KMS-11 (cell line): ENCODE measurements at regions not wholly inside any gene's neighbourhood (a gene's known extent, or its start where the extent isn't known, plus 50 kb on each side); places are given as distances from the start of the nearest gene placed in this dataset.

Experiments used
- H2AFZ ChIP-seq: fragments of 200-600 bp; sonication (generic); 2 replicates; pipeline ENCODE4 v1.6.1; 2016; ENCODE audit warnings: antibody characterized with exemption, mixed run types, low read depth
- H3K27ac ChIP-seq: fragments of 200-600 bp; sonication (generic); 2 replicates; pipeline ENCODE4 v1.6.1; 2016; ENCODE audit warnings: mild to moderate bottlenecking, mixed run types
- H3K27me3 ChIP-seq: fragments of 200-600 bp; sonication (generic); 2 replicates; pipeline ENCODE4 v1.6.1; 2017; ENCODE audit warnings: mild to moderate bottlenecking, low read depth, mixed run types, moderate library complexity; ENCODE audit not compliant: insufficient read depth
- H3K36me3 ChIP-seq: fragments of 200-600 bp; sonication (generic); 2 replicates; pipeline ENCODE4 v1.6.1; 2017; ENCODE audit warnings: mild to moderate bottlenecking, mixed run types; ENCODE audit not compliant: insufficient read depth
- H3K4me1 ChIP-seq: fragments of 200-600 bp; sonication (generic); 2 replicates; pipeline ENCODE4 v1.6.1; 2016; ENCODE audit warnings: mild to moderate bottlenecking, low read depth, mixed run types; ENCODE audit not compliant: poor library complexity, severe bottlenecking
- H3K4me2 ChIP-seq: fragments of 200-600 bp; sonication (generic); 2 replicates; pipeline ENCODE4 v1.7.0; 2016; ENCODE audit warnings: mild to moderate bottlenecking, mixed run types
- H3K4me3 ChIP-seq: fragments of 200-600 bp; sonication (generic); IDR thresholded peaks from 2 replicates; pipeline ENCODE4 v1.6.1; 2017; ENCODE audit warnings: low read depth, low read length, mixed read lengths; ENCODE audit not compliant: insufficient read depth
- H3K79me2 ChIP-seq: fragments of 200-600 bp; sonication (generic); 2 replicates; pipeline ENCODE4 v1.6.1; 2016; ENCODE audit warnings: low read depth, mixed run types; ENCODE audit not compliant: insufficient read depth
- H3K9ac ChIP-seq: fragments of 200-600 bp; sonication (generic); 2 replicates; pipeline ENCODE4 v1.6.1; 2016; ENCODE audit warnings: mild to moderate bottlenecking, mixed run types
- H4K20me1 ChIP-seq: fragments of 200-600 bp; sonication (generic); 2 replicates; pipeline ENCODE4 v1.6.1; 2016; ENCODE audit warnings: mild to moderate bottlenecking, mixed run types; ENCODE audit not compliant: insufficient read depth
- CTCF ChIP-seq: fragments of 200-600 bp; sonication (generic); conservative IDR thresholded peaks from 2 replicates; pipeline ENCODE4 v1.6.1; 2017; ENCODE audit warnings: low read depth, mild to moderate bottlenecking, antibody characterized with exemption, low read length, moderate library complexity, mixed read lengths

- TF ChIP-seq CTCF, result no peak
- Histone ChIP-seq H3K27me3 (no peaks in the 10 kb centered on the region), H3K4me2 (no peak overlapping the region), H4K20me1 (no peaks in the 10 kb centered on the region), H3K9ac (no peak overlapping the region), H2AFZ (no peak overlapping the region), H3K27ac (no peak overlapping the region), H3K36me3 (no peaks in the 10 kb centered on the region), H3K79me2 (no peaks in the 10 kb centered on the region), H3K4me1 (no peaks in the 10 kb centered on the region), H3K4me3 (no peak overlapping the region)
Observed at GRCh38 chr6:139856562-139856961, 482.1 kb upstream of the CITED2 start.

- Histone ChIP-seq H2AFZ (no peak overlapping the region), H3K36me3 (no peaks in the 10 kb centered on the region), H3K27me3 (no peaks in the 10 kb centered on the region), H3K4me3 (no peak overlapping the region), H3K79me2 (no peaks in the 10 kb centered on the region), H3K9ac (no peak overlapping the region), H3K27ac (no peak overlapping the region), H3K4me2 (no peak overlapping the region), H3K4me1 (no peaks in the 10 kb centered on the region), H4K20me1 (no peaks in the 10 kb centered on the region)
- no peak for TF ChIP-seq CTCF
Observed at GRCh38 chr6:139855671-139856311, 481.3 kb upstream of the CITED2 start.

GRCh38 chr6:139853302-139853992 lies 479.0 kb upstream of the CITED2 start:
- Histone ChIP-seq H4K20me1 (no peaks in the 10 kb centered on the region), H3K27ac (no peak overlapping the region), H3K4me2 (no peak overlapping the region), H3K4me1 (no peaks in the 10 kb centered on the region), H2AFZ (no peak overlapping the region), H3K4me3 (no peak overlapping the region), H3K79me2 (no peaks in the 10 kb centered on the region), H3K36me3 (no peaks in the 10 kb centered on the region), H3K9ac (no peak overlapping the region), H3K27me3 (no peaks in the 10 kb centered on the region)
- TF ChIP-seq CTCF, result no peak

GRCh38 chr6:139852488-139853140 lies 478.2 kb upstream of the CITED2 start:
- Histone ChIP-seq H4K20me1 (no peaks in the 10 kb centered on the region), H3K27me3 (no peaks in the 10 kb centered on the region), H3K4me3 (no peak overlapping the region), H3K4me1 (no peaks in the 10 kb centered on the region), H3K4me2 (no peak overlapping the region), H2AFZ (no peak overlapping the region), H3K9ac (no peak overlapping the region), H3K27ac (no peak overlapping the region), H3K36me3 (no peaks in the 10 kb centered on the region), H3K79me2 (no peaks in the 10 kb centered on the region)
- TF ChIP-seq CTCF, result no peak
